Nephron (organoid): ENCODE measurements at regions not wholly inside any gene's neighbourhood (a gene's known extent, or its start where the extent isn't known, plus 50 kb on each side); places are given as distances from the start of the nearest gene placed in this dataset.

Source experiments
- H3K27ac Mint-ChIP-seq, 3 experiments: 2 replicates each; pipeline ENCODE4 v1.8.0; 2020; ENCODE audit warnings: mixed read lengths in 3 of 3, mild to moderate bottlenecking in 2 of 3, moderate library complexity in 1 of 3
- H3K27me3 Mint-ChIP-seq: 2 replicates; pipeline ENCODE4 v1.8.0; 2021; ENCODE audit warnings: low read depth, mild to moderate bottlenecking, moderate library complexity, mixed read lengths
- H3K36me3 Mint-ChIP-seq: 2 replicates; pipeline ENCODE4 v1.8.0; 2020; ENCODE audit warnings: low read depth, mixed read lengths
- H3K4me1 Mint-ChIP-seq: 2 replicates; pipeline ENCODE4 v1.8.0; 2020; ENCODE audit warnings: mixed read lengths
- H3K4me3 Mint-ChIP-seq, 3 experiments: 2 replicates each; pipeline ENCODE4 v1.8.0; 2020; ENCODE audit warnings: mild to moderate bottlenecking in 3 of 3, mixed read lengths in 3 of 3, moderate library complexity in 2 of 3
- H3K9me3 Mint-ChIP-seq: 2 replicates; pipeline ENCODE4 v1.8.0; 2020; ENCODE audit warnings: mixed read lengths
- TF ChIP-seq, protein P1 (sequence below), 3 experiments: fragments of 200-600 bp; sonication (generic); IDR thresholded peaks; one replicate each; pipeline ENCODE4 v1.5.0; 2021; ENCODE audit warnings: antibody characterized with exemption in 3 of 3; ENCODE audit not compliant: unreplicated experiment in 3 of 3

DNA sequence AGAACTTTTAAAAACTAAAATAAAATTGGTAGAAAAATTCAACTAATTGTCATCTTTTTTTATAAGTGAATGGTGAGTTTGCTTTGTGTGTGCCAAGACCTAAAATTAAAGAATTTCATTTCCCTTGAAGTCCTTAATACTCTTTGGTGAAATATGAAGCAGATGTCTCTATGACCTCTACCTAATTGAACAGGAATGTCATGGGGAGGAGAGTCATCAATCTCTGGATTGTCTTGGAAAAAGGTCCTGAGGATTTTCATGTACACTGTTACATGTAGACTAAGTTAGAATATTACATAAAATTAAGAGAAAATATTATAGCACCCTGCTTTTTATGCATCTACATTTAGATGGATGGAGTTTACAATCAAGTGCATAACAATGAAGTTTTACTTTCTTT lies 177.9 kb upstream of the LRP1B start:
- Mint-ChIP-seq H3K9me3 (peaks cover 19% of the 10 kb centered on the region), H3K4me3 (no peak overlapping the region), H3K27me3 (no peaks in the 10 kb centered on the region), H3K4me1 (peaks cover 12% of the 10 kb centered on the region), H3K27ac (peak overlapping the region; percentile 44 to 67 (median 48)), H3K36me3 (peaks cover 4% of the 10 kb centered on the region)
- TF ChIP-seq, protein P1, sequence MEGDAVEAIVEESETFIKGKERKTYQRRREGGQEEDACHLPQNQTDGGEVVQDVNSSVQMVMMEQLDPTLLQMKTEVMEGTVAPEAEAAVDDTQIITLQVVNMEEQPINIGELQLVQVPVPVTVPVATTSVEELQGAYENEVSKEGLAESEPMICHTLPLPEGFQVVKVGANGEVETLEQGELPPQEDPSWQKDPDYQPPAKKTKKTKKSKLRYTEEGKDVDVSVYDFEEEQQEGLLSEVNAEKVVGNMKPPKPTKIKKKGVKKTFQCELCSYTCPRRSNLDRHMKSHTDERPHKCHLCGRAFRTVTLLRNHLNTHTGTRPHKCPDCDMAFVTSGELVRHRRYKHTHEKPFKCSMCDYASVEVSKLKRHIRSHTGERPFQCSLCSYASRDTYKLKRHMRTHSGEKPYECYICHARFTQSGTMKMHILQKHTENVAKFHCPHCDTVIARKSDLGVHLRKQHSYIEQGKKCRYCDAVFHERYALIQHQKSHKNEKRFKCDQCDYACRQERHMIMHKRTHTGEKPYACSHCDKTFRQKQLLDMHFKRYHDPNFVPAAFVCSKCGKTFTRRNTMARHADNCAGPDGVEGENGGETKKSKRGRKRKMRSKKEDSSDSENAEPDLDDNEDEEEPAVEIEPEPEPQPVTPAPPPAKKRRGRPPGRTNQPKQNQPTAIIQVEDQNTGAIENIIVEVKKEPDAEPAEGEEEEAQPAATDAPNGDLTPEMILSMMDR (IDR thresholded peaks at IDR 0.05; ENCODE audit: unreplicated experiment in 3 of 3): no peak

DNA sequence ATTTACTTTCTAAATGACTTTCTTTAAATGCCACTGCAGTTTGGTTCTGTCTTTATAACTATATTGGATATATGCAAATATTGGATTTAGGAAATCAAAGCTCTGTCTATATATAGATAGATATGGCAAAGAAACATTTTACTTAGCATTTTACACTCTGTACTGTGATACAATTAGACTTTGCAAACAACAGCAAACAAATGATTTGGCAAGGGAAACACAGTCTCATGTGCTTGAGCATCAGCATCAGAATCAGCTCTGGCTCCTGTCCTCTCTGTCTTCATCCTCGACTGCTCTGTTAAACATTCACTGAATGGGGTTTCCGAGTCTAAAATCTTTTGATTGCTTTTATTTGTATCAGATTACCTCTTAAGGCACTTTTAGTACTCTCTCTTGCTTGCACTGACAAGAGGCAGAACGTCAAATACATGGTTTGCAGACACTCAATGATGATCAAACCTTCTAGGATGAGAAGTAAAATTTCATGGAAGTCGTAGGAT lies 176.8 kb upstream of the LRP1B start:
- TF ChIP-seq, protein P1 (IDR thresholded peaks at IDR 0.05; ENCODE audit: unreplicated experiment in 3 of 3): no peak
- peaks cover 12% of the 10 kb centered on the region for H3K4me1 Mint-ChIP-seq
- no peak overlapping the region for H3K4me3 Mint-ChIP-seq
- peaks cover 24% of the 10 kb centered on the region for H3K9me3 Mint-ChIP-seq
- H3K36me3 Mint-ChIP-seq: peaks cover 4% of the 10 kb centered on the region
- H3K27me3 Mint-ChIP-seq: no peaks in the 10 kb centered on the region
- H3K27ac Mint-ChIP-seq: peak overlapping the region; percentile 44 to 67 (median 48)

DNA sequence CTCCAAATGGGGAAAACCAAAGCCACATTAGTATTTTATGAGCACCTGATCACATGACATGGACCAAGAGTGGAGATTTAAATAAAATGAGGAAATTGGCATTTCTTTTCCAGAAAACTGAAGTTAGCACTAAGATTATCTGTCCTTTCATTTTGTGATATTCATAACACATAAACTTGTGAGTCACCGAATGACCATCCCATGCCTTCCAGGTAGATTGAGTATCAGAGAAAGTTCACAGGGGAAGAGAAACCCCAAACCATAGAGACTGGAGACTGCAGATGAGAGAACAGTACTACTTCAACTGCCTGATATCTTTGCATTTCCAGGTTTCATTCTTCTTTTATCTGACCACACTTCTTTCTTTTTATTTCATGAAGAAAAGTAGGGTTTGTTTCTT lies 176.3 kb upstream of the LRP1B start:
- Mint-ChIP-seq H3K4me1 (peaks cover 12% of the 10 kb centered on the region), H3K9me3 (peaks cover 24% of the 10 kb centered on the region), H3K27ac (peak overlapping the region; percentile 33 to 44 (median 43)), H3K4me3 (no peak overlapping the region), H3K27me3 (no peaks in the 10 kb centered on the region), H3K36me3 (peaks cover 4% of the 10 kb centered on the region)
- TF ChIP-seq, protein P1 (IDR thresholded peaks at IDR 0.05; ENCODE audit: unreplicated experiment in 3 of 3): no peak

DNA sequence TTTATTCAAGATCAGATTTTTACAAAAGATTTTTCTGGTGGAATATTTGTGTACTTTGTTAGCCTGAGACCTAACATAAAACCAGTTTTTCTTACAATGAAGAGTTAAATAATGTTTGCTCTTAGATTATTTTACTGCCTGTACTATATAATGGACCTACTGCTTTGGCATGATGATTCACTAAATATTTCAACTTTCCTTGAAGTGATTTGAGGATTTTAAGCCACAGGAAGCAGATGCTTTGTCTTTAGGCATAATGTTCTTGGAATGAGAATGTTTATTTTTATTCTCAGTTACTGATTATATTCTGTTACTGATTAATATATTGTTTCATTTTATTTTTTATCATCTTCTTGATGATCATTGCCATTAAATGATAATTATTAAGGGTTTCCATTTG lies 175.3 kb upstream of the LRP1B start:
- no peak overlapping the region for H3K4me3 Mint-ChIP-seq
- TF ChIP-seq, protein P1 (IDR thresholded peaks at IDR 0.05; ENCODE audit: unreplicated experiment in 3 of 3): no peak
- peaks cover 17% of the 10 kb centered on the region for H3K9me3 Mint-ChIP-seq
- no peaks in the 10 kb centered on the region for H3K27me3 Mint-ChIP-seq
- peaks cover 12% of the 10 kb centered on the region for H3K4me1 Mint-ChIP-seq
- no peak overlapping the region for H3K27ac Mint-ChIP-seq
- H3K36me3 Mint-ChIP-seq: peaks cover 4% of the 10 kb centered on the region

DNA sequence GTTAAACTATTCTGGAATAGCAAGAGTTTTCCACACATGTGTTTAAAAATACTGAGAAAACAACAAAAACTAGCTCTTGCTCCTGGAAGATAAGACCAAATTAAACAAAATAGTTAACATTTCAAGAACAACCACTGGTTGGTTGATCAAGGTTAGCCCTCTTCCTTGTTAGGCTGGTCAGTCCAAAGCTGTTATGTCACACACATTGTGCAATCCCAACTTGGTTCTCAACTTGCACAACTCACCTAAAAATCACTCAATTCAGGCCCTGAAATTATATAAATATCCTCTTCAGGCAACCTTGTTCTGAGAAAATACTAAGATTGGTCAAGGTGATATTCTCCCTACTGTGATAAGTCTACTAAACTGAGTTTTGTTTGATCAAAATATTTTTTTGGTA lies 169.7 kb upstream of the LRP1B start:
- H3K36me3 Mint-ChIP-seq: no peaks in the 10 kb centered on the region
- no peak overlapping the region for H3K27ac Mint-ChIP-seq
- no peak overlapping the region for H3K4me3 Mint-ChIP-seq
- H3K4me1 Mint-ChIP-seq: no peaks in the 10 kb centered on the region
- no peaks in the 10 kb centered on the region for H3K27me3 Mint-ChIP-seq
- peaks cover 5% of the 10 kb centered on the region for H3K9me3 Mint-ChIP-seq
- TF ChIP-seq, protein P1 (IDR thresholded peaks at IDR 0.05; ENCODE audit: unreplicated experiment in 3 of 3): no peak

DNA sequence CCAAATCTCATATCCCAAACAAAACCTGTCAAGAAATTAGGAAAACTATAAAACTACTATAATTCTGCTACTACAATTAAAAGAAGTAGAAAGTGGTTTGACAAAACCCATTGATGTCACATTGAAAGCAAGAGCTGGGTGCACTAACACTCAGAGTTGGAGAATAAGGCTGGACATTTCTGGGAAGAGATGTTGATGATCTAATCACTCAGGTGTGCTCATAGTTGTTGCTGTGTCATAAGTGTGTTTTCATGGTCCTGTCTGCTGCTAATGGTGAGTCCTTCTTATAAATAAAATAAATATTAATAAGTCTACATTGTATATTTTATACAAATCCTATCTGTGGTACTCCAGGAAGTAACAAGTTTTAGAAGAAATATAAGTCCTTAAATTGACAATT lies 168.2 kb upstream of the LRP1B start:
- TF ChIP-seq, protein P1 (IDR thresholded peaks at IDR 0.05; ENCODE audit: unreplicated experiment in 3 of 3): no peak
- Mint-ChIP-seq H3K4me1 (no peaks in the 10 kb centered on the region), H3K27ac (no peak overlapping the region), H3K9me3 (peaks cover 5% of the 10 kb centered on the region), H3K36me3 (no peaks in the 10 kb centered on the region), H3K27me3 (no peaks in the 10 kb centered on the region), H3K4me3 (no peak overlapping the region)
